ENCODE measurements at regions not wholly inside any gene's neighbourhood (a gene's known extent, or its start where the extent isn't known, plus 50 kb on each side); places are given as distances from the start of the nearest gene placed in this dataset.

GRCh38 chr10:128528781-128529180, 402.6 kb upstream of the MKI67 start:
- no peaks in the 10 kb centered on the region for H3K9me3 ChIP-seq (ENCODE audit: severe bottlenecking)
- DNase-seq (ENCODE audit: low spot score) (no peak), ATAC-seq (ENCODE audit: low read depth) (no peak)
- no peak overlapping the region for H3K4me3 ChIP-seq (ENCODE audit: severe bottlenecking)
- no peaks in the 10 kb centered on the region for H3K4me1 ChIP-seq (ENCODE audit: insufficient read depth, poor library complexity, severe bottlenecking)
- no peaks in the 10 kb centered on the region for H3K36me3 ChIP-seq (ENCODE audit: low read depth)
- H3K27ac ChIP-seq (ENCODE audit: poor library complexity, severe bottlenecking) = no peak overlapping the region
- no peaks in the 10 kb centered on the region for H3K27me3 ChIP-seq (ENCODE audit: insufficient read depth, poor library complexity, severe bottlenecking)
- no peak for TF ChIP-seq CTCF (IDR thresholded peaks at IDR 0.05; ENCODE audit: poor library complexity, severe bottlenecking)

- Histone ChIP-seq H3K4me3 (ENCODE audit: severe bottlenecking) (no peak overlapping the region), H3K9me3 (ENCODE audit: severe bottlenecking) (no peaks in the 10 kb centered on the region), H3K27ac (ENCODE audit: poor library complexity, severe bottlenecking) (no peak overlapping the region), H3K36me3 (ENCODE audit: low read depth) (no peaks in the 10 kb centered on the region), H3K27me3 (ENCODE audit: insufficient read depth, poor library complexity, severe bottlenecking) (peaks cover under 1% of the 10 kb centered on the region), H3K4me1 (ENCODE audit: insufficient read depth, poor library complexity, severe bottlenecking) (no peaks in the 10 kb centered on the region)
- no peak for TF ChIP-seq CTCF (IDR thresholded peaks at IDR 0.05; ENCODE audit: poor library complexity, severe bottlenecking)
- no peak for DNase-seq (ENCODE audit: low spot score)
- no peak for ATAC-seq (ENCODE audit: low read depth)
Measured at GRCh38 chr10:128529225-128529624, 403.0 kb upstream of the MKI67 start.

DNA sequence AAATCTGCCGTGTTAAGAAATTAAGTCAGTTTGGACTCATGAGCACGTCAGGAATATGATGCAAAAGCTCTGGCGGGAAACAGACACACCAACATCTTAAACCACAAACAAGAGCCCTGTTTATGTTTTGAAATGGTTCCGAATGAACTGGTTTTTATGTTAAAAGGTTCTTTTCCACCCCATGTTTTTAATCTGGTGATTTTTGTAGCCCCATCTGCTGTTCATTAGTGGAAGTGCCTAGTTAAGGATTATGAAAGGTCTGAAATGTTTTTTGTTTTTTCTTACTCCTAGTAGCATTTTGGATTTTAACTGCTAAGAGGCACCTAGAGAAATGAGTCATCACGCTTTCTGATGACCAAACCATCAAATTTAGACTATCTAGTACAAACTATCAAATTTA, 404.1 kb upstream of the MKI67 start:
- no peaks in the 10 kb centered on the region for H3K9me3 ChIP-seq (ENCODE audit: severe bottlenecking)
- no peak for ATAC-seq (ENCODE audit: low read depth)
- no peaks in the 10 kb centered on the region for H3K36me3 ChIP-seq (ENCODE audit: low read depth)
- H3K4me1 ChIP-seq (ENCODE audit: insufficient read depth, poor library complexity, severe bottlenecking) = no peaks in the 10 kb centered on the region
- peak; percentile 61 for TF ChIP-seq CTCF (IDR thresholded peaks at IDR 0.05; ENCODE audit: poor library complexity, severe bottlenecking)
- no peak for DNase-seq (ENCODE audit: low spot score)
- no peak overlapping the region for H3K4me3 ChIP-seq (ENCODE audit: severe bottlenecking)
- H3K27me3 ChIP-seq (ENCODE audit: insufficient read depth, poor library complexity, severe bottlenecking) = peaks cover 6% of the 10 kb centered on the region
- H3K27ac ChIP-seq (ENCODE audit: poor library complexity, severe bottlenecking) = no peak overlapping the region

DNA sequence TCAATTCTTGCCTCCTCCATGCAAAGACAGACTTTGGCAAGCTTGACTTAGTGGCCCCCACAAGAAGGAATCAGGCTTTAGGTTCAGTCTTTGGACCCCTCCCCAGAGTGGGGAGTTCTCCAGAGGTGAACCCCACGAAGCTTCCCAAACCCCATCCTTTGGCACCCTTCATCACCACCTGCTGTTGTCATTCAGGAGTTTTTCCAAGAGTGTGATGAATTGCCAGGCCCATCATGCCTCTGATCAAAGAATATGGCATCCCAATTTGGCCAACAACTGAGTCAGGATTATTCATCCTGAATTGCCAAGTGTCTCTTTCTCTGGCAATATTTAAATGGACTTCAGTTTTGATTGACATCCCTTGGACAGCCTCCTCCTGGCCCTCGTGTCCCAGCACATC, 404.7 kb upstream of the MKI67 start:
- no peak for TF ChIP-seq CTCF (IDR thresholded peaks at IDR 0.05; ENCODE audit: poor library complexity, severe bottlenecking)
- peaks cover 6% of the 10 kb centered on the region for H3K27me3 ChIP-seq (ENCODE audit: insufficient read depth, poor library complexity, severe bottlenecking)
- ATAC-seq (ENCODE audit: low read depth) = no peak

GRCh38 chr10:128534686-128535085, 408.5 kb upstream of the MKI67 start:
- no peak for TF ChIP-seq CTCF (IDR thresholded peaks at IDR 0.05; ENCODE audit: poor library complexity, severe bottlenecking)
- H3K36me3 ChIP-seq (ENCODE audit: low read depth) = no peaks in the 10 kb centered on the region
- peaks cover 14% of the 10 kb centered on the region for H3K27me3 ChIP-seq (ENCODE audit: insufficient read depth, poor library complexity, severe bottlenecking)
- no peak overlapping the region for H3K27ac ChIP-seq (ENCODE audit: poor library complexity, severe bottlenecking)
- H3K9me3 ChIP-seq (ENCODE audit: severe bottlenecking) = no peaks in the 10 kb centered on the region
- H3K4me1 ChIP-seq (ENCODE audit: insufficient read depth, poor library complexity, severe bottlenecking) = no peaks in the 10 kb centered on the region
- ATAC-seq (ENCODE audit: low read depth) (no peak), DNase-seq (ENCODE audit: low spot score) (no peak)
- H3K4me3 ChIP-seq (ENCODE audit: severe bottlenecking) = no peak overlapping the region

More for the DNA sequence above, 404.7 kb upstream of the MKI67 start:
- no peak overlapping the region for H3K4me3 ChIP-seq (ENCODE audit: severe bottlenecking)
- DNase-seq (ENCODE audit: low spot score) = no peak
- H3K27ac ChIP-seq (ENCODE audit: poor library complexity, severe bottlenecking) = no peak overlapping the region
- H3K9me3 ChIP-seq (ENCODE audit: severe bottlenecking) = no peaks in the 10 kb centered on the region
- no peaks in the 10 kb centered on the region for H3K4me1 ChIP-seq (ENCODE audit: insufficient read depth, poor library complexity, severe bottlenecking)
- H3K36me3 ChIP-seq (ENCODE audit: low read depth) = no peaks in the 10 kb centered on the region

Measured in RWPE2 (cell line).